ENCODE measurements at regions not wholly inside any gene's neighbourhood (a gene's known extent, or its start where the extent isn't known, plus 50 kb on each side); places are given as distances from the start of the nearest gene placed in this dataset.

GRCh38 chr14:84670796-84671195 is 859.1 kb upstream of the FLRT2 start:
- no peak for DNase-seq

- no peak for DNase-seq
These were observed 858.2 kb upstream of the FLRT2 start for GRCh38 chr14:84671776-84672175.

GRCh38 chr14:84674636-84675035 is 855.3 kb upstream of the FLRT2 start:
- no peak for DNase-seq

DNA sequence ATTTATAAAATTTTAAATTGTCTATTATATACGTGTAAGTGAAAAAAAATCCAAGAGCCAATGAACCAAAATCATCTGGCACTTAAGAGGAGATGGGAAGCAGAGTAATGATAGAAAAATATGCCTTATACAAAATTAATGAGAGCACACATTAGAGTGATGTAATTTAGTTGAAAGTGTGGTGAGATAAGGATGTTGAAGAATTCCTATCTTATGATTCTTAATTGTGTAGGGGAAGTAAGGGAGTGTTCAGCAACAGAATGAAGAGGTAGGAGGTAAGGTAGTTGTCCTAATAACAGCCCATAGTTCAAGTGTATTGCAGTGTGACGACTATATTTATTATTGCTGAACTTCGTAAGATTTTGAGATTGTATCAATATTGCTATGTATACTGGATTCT is 843.4 kb upstream of the FLRT2 start:
- no peak for DNase-seq

DNA sequence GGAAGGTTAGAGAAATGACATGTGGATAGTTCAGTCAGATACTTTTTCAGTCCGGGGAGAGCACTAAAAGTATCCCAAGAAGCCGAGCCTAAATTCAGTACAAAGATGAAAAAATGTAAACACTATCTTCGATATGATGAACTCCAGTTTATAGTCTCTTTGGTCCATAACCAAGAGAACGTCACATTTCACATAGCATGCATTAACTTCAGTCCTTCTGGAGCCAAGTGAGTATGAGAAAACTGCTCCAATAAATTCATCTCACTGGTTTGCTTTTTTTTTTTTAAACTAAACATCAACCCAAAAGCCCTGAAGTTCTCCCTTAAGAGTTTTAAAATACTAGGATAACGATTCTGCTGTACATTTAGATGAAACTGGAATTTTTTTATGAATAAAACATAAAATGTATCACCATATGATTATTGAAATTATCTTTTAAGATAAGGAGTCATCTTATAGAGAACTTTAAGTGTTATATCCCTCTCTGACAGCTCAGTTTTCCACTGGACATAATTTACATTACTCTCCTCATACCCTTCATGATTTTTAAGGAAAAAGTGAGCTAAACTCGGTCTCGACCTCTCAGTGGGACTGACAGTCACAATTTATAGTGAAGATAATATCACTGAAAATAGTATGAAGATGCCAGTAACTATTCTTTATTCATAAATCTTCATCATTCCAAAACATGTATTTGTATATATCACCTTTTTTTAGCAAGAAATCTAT is 841.5 kb upstream of the FLRT2 start:
- DNase-seq: no peak

GRCh38 chr14:84694161-84694560 is 835.8 kb upstream of the FLRT2 start:
- no peak for DNase-seq

DNA sequence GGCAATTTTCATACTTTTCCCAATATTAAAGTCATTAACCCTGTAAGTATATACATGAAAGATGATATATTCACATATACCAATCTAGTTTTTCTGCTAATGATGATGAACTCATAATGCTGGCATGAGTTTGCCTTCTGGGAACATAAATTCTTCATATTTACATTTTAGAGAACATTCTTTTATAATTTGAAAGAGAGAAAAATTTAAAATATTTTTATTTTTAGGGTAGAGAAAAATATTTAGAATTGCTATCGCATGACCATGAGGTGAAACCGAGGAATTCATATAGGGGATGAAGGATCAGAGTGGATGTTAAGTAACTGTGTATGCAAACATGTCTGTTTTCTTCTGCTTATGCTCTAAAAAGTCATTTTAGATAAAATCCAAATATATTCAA is 825.3 kb upstream of the FLRT2 start:
- no peak for DNase-seq

DNA sequence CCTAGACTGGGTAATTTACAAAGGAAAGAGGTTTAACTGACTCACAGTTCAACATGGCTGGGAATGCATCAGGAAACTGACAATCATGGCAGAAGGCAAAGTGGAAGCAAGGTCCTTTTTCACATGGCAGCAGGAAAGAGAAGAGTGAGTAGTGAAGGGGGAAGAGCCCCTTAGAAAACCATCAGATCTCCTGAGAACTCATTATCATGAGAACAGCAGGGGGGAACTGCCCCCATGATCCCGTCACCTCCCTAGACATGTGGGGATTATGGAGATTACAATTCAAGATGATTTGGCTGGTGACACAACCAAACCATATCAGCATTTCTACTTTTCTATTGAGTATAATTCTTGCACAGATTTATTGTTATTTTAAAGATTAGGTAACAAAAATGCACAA is 822.1 kb upstream of the FLRT2 start:
- DNase-seq: no peak

GRCh38 chr14:84708865-84709264 is 821.1 kb upstream of the FLRT2 start:
- DNase-seq: no peak

DNA sequence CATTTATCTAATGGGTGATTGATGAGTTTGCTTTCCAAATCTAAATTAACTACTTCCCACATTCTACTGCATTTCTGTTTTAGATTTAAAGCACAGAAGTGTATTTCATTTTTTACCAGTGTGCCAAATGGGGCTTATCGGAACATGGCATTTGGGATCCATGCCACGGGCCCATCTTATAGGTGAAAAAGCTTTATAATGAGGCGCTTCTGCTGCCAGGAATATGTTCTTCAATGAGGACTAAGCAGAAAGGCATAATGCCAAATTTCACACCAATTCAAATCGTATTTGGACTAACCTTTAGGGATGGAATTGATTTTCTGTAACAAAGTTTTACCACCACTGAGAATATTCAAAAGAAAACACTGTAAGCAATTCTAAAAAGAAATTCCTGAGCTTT is 803.5 kb upstream of the FLRT2 start:
- DNase-seq: no peak

GRCh38 chr14:84749191-84749955 is 780.6 kb upstream of the FLRT2 start:
- no peak for DNase-seq

GRCh38 chr14:84750284-84750683 is 779.7 kb upstream of the FLRT2 start:
- DNase-seq: no peak

- no peak for DNase-seq
These were observed 779.0 kb upstream of the FLRT2 start for GRCh38 chr14:84750763-84751554.

- DNase-seq: no peak
These were observed 778.2 kb upstream of the FLRT2 start for GRCh38 chr14:84751745-84752144.

- DNase-seq: no peak
These were observed 769.3 kb upstream of the FLRT2 start for GRCh38 chr14:84760489-84761126.

DNA sequence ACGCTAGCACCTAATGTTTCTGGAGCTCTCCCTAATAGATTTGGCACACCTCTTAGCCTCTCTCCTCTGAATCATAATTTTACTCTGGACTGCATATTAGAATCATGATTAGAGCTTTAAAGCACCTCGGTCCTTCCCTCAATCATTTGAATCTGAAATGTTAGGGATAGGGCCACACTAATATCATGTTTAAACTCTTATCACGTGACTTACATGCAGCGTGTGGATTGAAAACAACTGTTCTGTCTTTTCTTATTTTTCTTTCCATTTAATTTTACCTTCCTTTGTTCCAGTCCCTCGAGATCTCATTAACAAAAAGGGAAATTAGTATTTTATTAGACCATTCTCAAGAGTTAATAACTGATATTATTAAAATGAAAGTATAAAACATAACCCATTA is 762.5 kb upstream of the FLRT2 start:
- no peak for DNase-seq

GRCh38 chr14:84770030-84770429 is 759.9 kb upstream of the FLRT2 start:
- DNase-seq: no peak

DNA sequence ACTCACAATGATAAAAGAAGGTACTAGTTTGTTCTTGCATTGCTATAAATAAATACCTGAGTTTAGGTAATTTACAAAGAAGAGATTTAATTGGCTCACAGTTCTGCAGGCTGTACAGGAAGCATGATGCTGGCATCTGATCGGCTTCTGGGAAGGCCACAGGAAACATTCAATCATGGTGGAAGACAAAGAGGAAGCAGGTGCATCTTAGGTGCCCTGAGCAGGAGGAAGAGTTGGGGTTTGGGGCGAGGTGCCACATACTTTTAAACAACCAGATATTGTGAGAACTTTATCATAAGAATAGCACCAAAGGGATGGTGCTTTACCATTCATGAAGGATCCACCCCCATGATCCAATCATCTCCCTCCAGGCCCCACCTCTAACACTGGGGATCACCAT is 752.6 kb upstream of the FLRT2 start:
- DNase-seq: no peak

- no peak for DNase-seq
These were observed 747.0 kb upstream of the FLRT2 start for GRCh38 chr14:84782902-84783301.

- no peak for DNase-seq
These were observed 746.4 kb upstream of the FLRT2 start for GRCh38 chr14:84783511-84783910.

GRCh38 chr14:84785996-84786395 is 743.9 kb upstream of the FLRT2 start:
- no peak for DNase-seq

GRCh38 chr14:84789012-84789411 is 740.9 kb upstream of the FLRT2 start:
- no peak for DNase-seq

- DNase-seq: no peak
These were observed 737.1 kb upstream of the FLRT2 start for GRCh38 chr14:84792722-84793410.
